ENCODE measurements at regions not wholly inside any gene's neighbourhood (a gene's known extent, or its start where the extent isn't known, plus 50 kb on each side); places are given as distances from the start of the nearest gene placed in this dataset.
A peak's percentile ranks its signal among the peaks of the same experiment; 100 is the strongest.
"Not testable (repeated sequence)": the region's sequence is repeated elsewhere in the genome, so short reads cannot be mapped to it uniquely, and the experiment has no call there.

DNA sequence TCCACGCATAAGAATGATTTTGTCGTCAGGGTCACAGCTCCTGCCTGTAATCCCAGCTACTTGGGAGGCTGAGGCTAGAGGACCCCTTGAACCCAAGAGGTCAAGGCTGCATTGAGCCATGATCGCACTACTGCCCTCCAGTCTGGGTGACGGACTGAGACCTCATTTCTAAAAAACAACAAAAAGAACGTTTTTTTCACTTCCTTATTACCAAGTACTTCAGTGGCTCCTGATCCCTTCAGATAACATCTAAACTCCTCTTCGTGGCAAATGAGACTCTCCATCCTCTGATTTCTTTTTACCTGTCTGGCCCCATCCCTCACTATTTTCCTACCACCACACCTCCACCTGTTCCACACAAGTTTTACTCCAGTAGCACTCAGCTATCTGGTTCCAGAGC, 105.4 kb upstream of the TLK1 start:
- no peak for DNase-seq

DNA sequence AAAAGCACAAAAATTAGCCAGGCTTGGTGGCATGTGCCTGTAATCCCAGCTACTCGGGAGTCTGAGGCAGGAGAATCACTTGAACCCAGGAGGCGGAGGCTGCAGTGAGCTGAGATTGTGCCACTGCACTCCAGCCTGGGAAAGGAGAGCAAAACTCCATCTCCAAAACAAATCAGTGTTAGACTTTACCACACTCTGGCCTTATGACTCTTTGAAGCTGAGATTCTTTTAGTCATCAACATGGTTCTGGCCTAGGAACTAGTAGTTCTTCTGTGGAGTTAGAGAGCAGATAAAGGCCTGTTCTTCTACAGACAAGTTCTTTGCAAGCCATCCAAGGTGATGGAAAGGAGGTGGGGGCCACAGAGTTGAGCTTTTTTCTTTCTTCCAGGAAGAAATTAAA, 100.8 kb upstream of the TLK1 start:
- not testable (repeated sequence) for DNase-seq

DNA sequence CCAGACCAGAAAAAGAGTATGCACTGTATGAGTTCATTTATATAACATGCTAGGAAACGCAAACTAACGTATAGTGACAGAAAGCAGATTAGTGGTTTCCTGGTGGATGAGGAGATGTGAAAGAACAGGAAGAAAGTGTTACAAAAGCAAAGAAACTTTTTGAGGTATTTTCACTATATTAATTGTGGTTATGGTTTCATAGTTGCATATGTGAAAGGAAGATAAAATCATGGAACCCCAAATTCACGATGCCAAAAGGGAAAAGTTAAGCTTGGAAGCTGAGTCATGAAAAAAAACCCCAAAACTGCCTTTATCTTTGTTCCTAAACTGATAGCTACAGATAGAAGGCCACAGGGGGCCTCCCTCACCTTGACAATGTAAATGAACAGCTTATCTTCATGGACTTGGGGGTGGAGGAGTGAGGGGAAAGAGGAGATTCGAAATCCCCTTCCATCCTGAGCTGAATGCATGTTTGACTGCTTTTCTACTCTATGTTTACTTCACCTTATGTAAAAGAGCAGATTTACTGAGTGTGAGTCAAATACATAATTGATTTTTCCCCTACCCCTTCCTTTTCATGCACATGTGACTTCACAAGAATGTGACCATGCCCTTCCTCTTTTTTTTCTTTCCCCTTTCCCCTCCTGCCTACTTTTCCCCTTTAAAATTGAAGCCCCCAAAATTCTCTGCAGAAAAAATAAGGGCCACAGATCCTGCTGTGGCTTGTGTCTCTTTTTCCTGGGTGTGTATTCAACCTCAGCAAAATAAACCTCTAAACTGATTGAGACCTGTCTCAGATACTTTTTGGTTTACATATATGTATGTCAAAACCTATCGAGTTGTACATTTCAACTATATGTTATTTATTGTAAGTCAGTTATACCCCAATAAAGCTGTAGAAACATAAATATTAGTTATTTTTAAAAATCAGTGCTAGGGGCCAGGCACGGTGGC, 100.1 kb upstream of the TLK1 start:
- peak; percentile 51 for DNase-seq

DNA sequence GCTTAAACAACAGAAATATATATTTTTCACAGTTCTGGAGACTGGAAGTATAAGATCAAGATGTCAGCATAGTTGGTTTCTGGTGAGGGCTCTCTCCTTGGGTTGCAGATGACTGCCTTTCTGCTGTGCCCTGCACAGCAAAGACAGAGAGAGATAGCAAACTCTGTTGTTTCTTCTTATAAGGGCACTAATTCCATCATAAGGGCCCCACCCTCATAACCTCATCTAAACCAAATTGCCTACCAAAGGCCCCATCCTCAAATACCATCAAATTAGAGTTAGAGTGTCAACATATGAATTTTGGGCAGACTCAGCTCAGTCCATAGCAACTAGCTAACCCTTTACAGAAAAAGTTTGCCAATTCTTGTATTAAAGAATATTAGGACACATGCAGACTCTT, 94.0 kb upstream of the TLK1 start:
- DNase-seq = no peak

DNA sequence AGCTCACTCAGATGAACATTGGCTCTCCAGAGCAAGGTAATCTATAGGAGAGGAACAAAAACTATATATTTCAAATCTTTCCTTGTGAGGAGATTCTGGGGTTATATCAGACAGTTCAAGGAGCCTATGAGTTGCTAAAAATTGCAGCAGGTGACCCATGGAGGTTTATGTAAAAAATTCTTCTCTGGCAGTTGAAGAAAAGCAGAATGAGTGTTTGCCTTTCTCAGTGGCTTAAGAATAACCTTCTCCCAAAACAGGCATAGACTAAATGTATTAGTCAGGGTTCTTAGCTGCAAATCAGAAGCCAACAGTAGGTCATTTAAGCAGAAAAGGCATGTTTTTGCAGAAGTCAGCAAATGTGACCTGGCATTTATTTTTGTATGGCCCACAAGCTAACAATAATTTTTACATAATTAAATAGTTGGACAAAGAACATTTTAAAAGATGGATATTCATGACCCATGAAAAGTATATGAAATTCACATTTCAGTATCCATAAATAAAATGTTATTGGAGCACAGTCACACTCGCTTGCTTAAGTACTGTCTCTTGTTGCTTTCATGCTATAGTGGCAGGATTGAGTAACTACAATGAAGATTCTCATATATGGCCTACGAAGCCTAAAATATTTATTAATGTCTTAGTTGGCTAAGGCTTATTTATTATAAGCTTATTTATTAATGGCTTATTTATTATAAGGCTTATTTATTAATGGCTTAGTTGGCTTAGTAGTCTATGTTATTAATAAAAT, 93.4 kb upstream of the TLK1 start:
- no peak for DNase-seq

DNA sequence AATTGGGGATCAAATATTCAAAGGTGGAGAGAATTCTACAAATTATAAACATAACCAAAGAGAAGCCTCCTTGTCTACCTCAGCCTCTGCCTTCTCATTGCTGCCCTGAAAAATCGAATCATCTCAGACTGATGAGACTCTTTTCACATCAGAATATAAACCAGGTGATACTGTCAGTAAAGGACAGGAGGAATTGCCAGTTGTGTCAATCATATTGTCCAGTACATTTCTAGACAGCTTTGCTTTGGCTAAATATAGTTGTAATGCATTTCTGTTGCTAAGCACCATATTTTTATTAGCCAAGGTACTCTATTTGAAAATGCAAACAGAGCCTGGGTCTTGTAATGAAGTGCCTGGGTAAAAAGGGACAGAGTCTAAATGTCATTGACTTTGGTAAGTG, 92.6 kb upstream of the TLK1 start:
- DNase-seq = no peak

DNA sequence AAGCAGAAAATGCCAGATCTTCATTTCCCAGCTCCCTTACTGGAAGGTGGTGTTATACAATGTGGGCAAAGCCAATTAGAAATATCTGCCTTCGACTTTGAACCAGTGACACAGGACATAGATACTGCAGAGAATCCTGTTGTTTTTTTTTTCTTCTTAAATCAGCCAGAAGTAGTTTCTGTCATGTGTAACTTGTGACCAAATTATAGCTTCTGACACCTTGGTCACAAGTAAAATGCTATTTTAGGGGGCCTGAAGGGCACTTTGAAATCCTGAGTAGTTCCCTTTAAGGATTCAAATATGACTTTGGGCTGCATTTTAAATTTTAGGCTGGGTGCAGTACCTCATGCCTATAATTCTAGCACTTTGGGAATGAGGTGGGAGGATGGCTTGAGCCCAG, 89.0 kb upstream of the TLK1 start:
- no peak for DNase-seq

DNA sequence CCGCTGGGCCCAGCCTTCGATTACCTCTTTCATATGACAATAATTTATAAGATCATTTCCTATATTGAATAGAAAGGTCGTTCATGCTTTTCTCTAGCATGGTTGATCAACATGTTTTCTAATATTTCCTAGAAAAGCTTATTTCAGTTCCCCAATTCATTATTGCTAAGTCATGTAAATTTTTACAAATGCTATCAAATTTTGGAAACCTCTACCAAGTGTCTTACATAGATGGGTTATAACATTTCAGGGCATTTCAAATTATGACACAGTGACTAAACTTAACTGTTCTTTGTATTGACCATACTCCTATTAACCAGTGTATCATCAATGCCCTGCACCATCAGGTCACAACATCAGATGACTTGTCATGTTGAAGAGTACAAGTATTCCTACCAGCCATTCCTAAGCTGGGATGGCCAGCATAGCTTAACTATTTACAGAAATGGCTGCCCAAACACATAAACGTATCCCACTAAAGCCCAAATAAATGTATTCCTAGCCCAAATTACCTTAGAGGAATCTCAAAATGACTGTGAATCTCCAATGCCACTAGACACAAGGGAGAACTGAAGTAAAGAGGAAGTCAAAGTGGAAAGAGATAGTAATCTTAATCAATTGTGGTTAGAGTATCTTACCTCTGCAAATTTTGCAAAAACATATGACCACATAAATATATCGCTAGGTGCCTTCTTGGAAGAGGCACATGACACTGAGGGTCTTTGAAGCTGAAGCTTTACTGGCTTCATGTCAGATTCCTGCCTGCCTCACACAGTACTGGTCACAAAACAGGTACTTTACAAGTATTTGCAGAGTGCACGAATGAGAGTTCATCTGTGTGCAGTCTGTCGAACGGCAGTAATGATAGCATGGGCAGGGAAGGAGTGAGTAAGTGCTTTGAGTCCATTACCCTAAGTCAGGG, 87.3 kb upstream of the TLK1 start:
- no peak for DNase-seq

DNA sequence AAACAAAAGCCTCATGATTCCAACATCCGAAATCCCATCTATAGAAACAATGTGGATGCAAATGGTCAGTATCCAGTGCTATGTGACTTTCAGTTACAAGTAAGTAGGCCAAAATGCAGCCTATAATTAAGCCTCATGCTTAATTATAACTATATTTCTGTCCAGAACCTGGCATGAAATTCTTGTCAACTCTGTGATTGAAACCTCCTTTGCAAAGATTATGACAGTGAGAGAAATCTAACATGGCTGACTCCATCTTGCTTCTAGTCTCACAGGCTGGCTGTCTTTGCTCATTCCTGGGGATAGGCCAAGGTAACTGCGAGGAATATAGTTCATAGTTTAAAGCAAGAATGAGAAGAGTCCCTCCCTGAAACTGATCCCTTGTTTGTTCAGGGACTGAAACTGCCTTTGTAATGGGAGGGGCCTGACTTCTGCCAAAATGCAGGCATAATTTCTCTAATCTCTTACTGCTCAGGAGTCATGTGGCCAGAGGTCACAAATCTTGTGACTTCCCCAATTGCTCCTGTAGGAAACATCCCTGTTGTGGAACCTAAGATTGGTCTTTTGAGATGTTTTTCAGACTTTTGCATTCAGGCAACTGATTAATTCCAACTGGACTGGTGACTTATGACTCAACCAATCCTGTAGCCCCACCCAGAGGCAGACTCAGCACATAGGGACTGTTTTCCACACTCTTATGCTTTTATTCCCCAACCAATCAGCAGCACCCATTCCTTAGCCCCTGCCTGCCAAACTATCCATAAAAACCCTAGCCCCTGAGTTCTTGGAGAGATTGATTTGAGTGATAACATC, 84.5 kb upstream of the TLK1 start:
- no peak for DNase-seq

DNA sequence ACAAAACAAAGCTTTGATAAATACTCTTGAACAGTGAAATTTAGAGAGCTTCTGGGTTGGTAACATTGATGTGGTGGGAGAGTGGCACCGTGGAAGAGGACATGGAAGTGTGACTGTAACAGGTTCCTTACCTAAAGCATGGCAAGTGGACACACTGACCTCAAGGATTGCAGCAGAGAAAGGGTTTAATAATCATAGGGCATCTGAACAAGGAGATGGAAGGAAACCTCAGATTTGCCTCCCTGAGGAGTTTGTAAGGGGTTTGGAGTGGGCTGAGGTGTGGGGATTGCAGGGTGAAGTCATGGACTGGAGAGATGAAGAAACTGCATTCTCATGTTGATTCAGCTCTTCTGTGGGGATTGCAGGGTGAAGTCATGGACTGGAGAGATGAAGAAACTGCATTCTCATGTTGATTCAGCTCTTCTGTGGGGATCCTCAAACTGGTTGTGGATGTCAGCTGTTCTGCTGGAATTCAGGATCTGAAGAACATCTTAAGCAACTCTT, 83.8 kb upstream of the TLK1 start:
- DNase-seq = peak; percentile 46

DNA sequence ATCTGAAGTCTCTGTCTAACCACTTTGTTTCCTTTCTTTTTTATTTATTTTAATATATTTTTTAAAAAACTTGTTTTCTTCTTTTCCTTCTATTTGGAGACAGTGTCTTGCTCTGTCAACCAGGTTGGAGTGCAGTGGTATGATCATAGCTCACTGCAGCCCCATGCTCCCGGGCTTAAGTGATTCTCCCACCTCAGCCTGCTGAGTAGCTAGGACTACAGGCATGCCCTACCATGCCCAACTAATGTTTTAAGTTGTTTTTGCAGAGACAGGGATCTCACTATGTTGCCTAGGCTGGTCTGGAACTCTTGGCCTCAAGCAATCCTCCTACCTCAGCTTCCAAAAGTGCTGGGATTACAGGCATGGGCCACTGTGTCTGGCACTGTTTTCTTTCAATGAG, 81.1 kb upstream of the TLK1 start:
- DNase-seq = no peak

DNA sequence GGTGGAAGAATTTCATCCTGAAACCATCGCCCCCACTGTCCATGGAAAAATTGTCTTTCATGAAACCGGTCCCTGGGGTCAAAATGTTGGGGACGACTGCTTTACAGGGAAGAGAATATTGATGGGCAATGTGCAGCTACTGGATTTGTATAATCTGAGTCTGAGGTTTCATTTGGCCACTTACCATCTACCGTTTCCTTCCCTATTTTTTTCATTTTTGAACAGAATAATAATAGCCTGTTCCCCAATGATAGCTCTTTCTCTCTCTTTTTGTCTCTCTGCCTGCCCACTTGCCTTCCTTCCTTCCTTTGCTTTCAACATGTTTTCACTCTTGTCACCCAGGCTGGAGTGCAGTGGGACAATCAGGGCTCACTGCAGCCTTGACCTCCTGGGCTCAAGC, 78.3 kb upstream of the TLK1 start:
- DNase-seq = no peak

DNA sequence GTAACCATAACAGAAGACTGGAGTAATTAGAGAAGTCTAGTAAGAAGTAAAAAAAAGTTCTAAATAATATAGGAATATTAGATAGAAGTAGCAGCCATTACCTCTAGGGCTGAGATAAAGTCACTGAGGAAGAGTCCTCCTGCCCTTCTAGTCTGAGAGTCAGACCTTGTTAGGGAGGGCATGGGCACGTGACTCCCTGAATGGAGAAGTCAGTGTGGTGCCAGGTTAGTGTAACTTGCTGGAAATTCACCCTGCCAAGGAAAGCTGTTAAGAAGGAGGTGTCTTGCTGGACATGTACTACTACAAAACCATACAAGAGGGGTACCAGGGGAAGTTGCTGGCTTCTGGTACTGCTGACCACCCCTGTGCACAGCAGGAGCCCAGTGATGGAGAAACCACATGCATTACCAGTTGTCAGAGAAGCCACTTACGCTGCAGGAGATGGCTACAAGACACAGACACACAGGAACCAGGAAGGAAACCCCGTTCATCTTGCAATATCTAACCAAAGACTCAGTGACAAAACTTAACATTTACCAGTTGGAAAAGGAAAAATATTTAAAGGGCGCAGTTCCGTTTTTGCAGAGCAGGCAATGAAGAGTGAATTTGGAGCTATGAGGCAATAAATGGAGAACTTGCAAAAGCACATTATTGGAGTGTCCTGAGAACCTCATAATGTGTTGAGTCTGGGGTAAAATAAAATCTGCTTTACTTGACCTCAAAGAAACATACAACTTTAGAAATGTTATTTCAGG, 77.2 kb upstream of the TLK1 start:
- DNase-seq = no peak

DNA sequence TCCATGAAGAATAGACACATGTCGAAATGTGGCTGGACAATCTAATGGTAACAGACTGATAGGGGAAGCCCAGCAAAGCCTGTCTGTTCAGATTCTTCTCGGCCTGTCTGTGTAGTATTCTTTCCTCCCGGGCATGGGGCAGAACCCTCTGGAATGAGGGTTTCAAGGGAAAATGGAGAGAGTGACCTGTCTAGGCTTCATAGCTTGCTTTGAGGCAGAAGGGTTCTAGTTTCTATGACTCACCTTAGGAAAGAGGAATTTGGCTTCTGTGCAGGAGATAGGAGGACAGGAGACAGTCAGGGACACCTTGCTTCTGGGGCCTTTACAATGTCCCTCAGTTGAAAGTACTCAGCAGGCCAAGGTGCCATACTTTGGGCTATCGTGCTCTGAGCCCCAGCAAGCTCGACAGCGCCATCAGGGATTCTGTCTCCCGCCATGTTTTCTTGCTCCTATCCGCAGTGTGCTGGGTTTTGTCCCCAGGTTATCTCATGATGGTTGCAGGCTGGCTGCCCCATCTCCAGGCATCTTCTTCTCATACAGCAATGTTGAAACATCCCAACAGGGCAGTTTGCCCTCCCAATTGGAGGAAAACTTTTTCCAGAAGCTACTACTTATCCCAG, 74.7 kb upstream of the TLK1 start:
- no peak for DNase-seq

DNA sequence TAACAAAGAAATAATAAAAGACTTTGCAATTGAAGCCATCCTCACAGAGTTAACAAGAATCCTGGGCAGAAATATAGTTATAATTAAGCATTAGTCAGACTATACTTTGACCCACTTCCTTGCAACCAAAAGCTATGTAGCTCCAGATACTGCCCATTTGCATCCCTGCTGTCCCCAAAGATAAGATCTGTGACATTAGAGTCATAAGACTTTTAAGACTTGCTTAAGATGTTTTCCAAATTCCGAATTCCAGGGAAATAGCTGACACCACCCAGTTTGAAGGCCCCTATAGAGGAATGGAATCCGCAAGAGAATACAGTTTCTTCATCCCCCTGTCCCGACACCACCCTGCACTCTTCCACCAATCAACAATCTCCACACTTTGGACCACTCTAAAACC, 69.5 kb upstream of the TLK1 start:
- DNase-seq = no peak

DNA sequence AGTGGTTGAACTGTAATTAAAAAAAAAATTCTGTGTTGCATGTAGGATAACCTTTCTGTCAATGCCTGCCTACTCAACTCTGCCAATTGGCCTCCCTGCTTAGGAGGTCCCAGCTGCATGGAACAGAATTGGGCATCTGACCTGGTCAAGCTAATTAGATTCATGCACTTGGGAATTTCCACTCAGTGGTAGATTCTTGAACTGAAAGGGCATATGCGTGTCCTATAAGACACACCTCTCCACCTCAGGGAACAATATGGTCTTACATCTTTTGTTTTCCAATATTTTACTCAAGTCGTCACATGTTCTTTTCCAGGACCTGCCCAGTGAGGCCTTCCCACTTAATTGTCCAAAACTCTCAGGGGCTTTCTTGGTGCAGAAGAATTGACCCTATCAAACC, 68.1 kb upstream of the TLK1 start:
- no peak for DNase-seq

DNA sequence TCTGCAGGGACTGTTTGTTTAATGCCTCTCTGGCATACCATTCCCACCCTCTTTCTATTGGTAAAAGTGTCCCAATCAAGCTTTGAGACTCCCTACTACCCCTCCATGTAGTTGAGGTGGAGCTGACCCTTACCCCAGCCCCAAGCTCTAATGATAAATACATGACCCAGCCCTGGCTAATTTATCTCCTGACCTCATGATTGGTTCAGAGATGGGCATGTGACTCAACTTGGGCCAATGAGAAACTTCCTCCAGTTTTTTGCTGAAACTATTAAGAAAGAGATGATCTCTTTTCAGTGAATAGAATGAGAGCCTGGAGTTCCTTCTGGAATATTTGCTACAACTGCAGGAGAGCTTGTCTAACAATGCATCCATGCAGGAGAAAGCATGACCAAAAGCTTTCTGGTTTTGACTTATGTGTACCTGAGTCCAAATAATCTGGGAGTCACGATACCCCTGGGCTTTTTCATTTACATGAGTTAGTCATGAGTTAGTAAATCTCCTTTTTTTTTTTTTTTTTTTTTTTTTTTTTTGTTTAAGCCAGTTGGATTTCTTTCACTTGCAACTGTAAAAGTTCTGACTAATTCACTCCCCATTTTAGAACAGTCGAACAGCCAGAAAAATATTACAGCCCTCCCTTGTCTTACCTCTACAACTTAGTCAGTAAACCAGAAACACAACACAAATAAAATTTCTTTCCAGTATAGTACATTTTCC, 66.5 kb upstream of the TLK1 start:
- DNase-seq = no peak

DNA sequence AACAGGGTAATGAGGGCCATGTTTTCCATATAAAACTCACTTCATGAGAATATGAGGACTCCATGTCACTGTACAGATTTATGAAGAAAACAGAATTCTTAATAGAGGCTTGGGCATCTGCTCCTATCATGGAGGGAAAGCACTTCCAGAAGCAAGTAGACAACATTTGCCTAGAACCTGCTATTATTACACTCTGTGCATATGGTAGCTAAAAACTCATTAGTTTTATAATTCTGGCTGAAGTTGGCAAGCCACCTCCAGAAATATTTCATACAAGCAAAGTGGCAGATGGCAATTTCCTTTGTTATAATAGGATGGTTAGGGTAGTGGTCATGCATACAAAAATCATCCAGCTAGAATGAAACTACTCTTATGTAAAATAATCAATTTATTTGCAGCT, 65.8 kb upstream of the TLK1 start:
- DNase-seq = no peak

DNA sequence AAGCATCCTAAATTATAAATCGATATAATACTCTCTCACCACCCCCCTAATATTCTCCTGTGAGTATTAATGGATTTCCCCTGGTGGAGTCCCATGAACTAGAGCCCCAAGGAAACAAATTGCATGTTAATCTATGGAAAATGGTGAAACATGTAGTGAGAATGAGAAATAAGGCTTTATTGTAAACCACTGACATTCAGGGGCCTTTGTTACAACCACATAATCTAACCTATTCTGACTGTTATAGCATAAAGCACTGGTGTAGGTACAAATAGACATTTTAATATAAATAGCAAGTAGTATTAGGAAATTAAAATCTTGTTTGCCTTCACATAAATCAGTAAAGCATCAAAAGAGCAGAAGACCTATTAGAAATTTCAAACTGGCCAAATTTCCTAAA, 65.3 kb upstream of the TLK1 start:
- DNase-seq = no peak

DNA sequence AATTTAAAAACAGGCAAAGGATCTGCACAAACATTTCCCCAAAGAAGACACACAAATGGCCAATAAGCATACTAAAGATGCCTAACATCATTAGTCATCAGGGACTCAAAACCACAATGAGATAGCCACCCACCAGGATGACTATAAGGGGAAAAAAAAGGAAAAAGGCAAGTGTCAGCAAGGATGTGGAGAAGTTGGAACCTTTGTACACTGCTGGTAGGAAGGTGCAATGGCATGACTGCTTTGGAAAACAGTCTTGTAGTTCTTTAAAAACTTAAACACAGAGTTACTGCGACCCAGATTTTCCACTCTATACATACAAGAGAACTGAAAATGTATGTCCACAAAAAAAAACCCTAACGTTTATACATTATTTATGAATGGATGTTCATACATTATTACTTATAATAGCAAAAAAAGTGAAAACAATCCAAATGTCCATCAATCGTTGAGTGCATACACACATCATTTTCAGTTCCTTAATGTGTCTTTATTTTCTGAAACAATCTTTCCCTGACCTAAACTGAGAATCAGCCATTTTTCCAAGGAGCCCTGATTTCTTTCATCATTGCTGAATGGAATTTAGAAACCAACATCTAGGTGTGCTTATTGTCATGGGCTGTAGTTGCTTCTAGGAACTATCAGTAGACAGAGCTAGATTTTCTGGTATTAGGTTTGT, 64.7 kb upstream of the TLK1 start:
- peak; percentile 90 for DNase-seq

All from NCI-H226 (cell line).